Astrocyte of the cerebellum (primary cell): ENCODE measurements at regions not wholly inside any gene's neighbourhood (a gene's known extent, or its start where the extent isn't known, plus 50 kb on each side); places are given as distances from the start of the nearest gene placed in this dataset.
"Not testable (repeated sequence)": the region's sequence is repeated elsewhere in the genome, so short reads cannot be mapped to it uniquely, and the experiment has no call there.

Experiments used
- DNase-seq: peaks from one replicate; pipeline ENCODE4 v3.0.0-alpha.2; 2011; ENCODE audit warnings: low read depth
- H3K4me3 ChIP-seq: 2 replicates; pipeline ENCODE4 v1.5.1; 2011; ENCODE audit warnings: mild to moderate bottlenecking, low read depth, low read length, moderate library complexity
- CTCF ChIP-seq: IDR thresholded peaks from 2 replicates; pipeline ENCODE4 v1.5.1; 2012; ENCODE audit warnings: low read length, low read depth, moderate library complexity, mild to moderate bottlenecking; ENCODE audit errors: missing control alignments
- in situ Hi-C: cut with HindIII; loops from 2 replicates; pipeline ENCODE4 v1.10.0; 2017; ENCODE audit warnings: low sequenced_read_pairs

- no peak for TF ChIP-seq CTCF
- no peak for DNase-seq
- no peak overlapping the region for H3K4me3 ChIP-seq
- in situ Hi-C loops = no loop called here
Measured at GRCh38 chr13:89380101-89380500, 1708.9 kb downstream of the SLITRK5 start.

- in situ Hi-C loops = no loop called here
- no peak overlapping the region for H3K4me3 ChIP-seq
- DNase-seq = no peak
- TF ChIP-seq CTCF = no peak
Measured at GRCh38 chr13:89382981-89383380, 1711.8 kb downstream of the SLITRK5 start.

- no peak for DNase-seq
- no peak for TF ChIP-seq CTCF
- in situ Hi-C loops = no loop called here
- no peak overlapping the region for H3K4me3 ChIP-seq
Measured at GRCh38 chr13:89383891-89384290, 1712.7 kb downstream of the SLITRK5 start.

- in situ Hi-C loops = no loop called here
- TF ChIP-seq CTCF = no peak
- DNase-seq = no peak
- no peak overlapping the region for H3K4me3 ChIP-seq
Measured at GRCh38 chr13:89393758-89394304, 1722.7 kb downstream of the SLITRK5 start.

GRCh38 chr13:89401264-89401675, 1730.1 kb downstream of the SLITRK5 start:
- TF ChIP-seq CTCF = no peak
- no peak overlapping the region for H3K4me3 ChIP-seq
- in situ Hi-C loops = no loop called here
- DNase-seq = peak; percentile 51

- no peak for TF ChIP-seq CTCF
- H3K4me3 ChIP-seq = no peak overlapping the region
- no peak for DNase-seq
- in situ Hi-C loops = no loop called here
Measured at GRCh38 chr13:89402211-89402610, 1731.0 kb downstream of the SLITRK5 start.

- H3K4me3 ChIP-seq, in situ Hi-C loops: not testable (repeated sequence)
Measured at GRCh38 chr13:89406096-89406495, 1734.9 kb downstream of the SLITRK5 start.

More at GRCh38 chr13:89406096-89406495, 1734.9 kb downstream of the SLITRK5 start:
- not testable (repeated sequence) for DNase-seq
